Fibroblast of lung (primary cell): ENCODE measurements at regions not wholly inside any gene's neighbourhood (a gene's known extent, or its start where the extent isn't known, plus 50 kb on each side); places are given as distances from the start of the nearest gene placed in this dataset.

Experiments used
- CTCF ChIP-seq, 2 donors: IDR thresholded peaks in 1 of 2; conservative IDR thresholded peaks in 1 of 2; 1 replicate in 1 of 2; 2 replicates in 1 of 2; pipeline ENCODE4 v1.5.1; 2011 to 2012; ENCODE audit warnings: low read length in 2 of 2, control low read depth in 1 of 2, inconsistent platforms in 1 of 2, low read depth in 1 of 2, mild to moderate bottlenecking in 1 of 2
- EZH2 ChIP-seq: IDR thresholded peaks from 2 replicates; pipeline ENCODE4 v1.5.1; 2012; ENCODE audit warnings: low read length, control low read depth, mild to moderate bottlenecking; ENCODE audit errors: missing control alignments

DNA sequence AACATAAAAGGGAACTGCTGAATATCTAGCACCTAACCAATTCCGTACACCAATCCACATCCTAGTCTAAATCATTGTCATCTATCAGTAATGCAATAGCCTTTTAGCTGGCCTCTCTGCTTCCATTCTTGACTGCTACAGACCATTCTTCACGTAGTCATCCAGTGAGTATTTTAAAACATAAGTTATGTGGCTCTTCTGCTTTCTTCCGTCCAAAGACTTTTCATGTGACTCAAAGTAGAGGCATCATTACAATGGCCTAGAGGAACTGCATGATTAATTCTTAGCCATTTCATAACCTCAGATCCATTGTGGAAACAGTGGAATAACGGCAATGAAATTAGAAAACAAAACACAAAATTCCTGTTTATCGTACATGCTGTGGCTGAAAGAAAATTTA is 88.9 kb upstream of the CBLB start:
- TF ChIP-seq CTCF (conservative IDR thresholded peaks at IDR 0.05 in 1 of 2, IDR thresholded peaks at IDR 0.05 in 1 of 2; ENCODE audit: low read depth in 1 of 2, low read length in 2 of 2) = no peak
- TF ChIP-seq EZH2 = no peak
